Ovary (tissue), 7 donors: ENCODE measurements at regions not wholly inside any gene's neighbourhood (a gene's known extent, or its start where the extent isn't known, plus 50 kb on each side); places are given as distances from the start of the nearest gene placed in this dataset.
A peak's percentile ranks its signal among the peaks of the same experiment; 100 is the strongest.

Experiments
- DNase-seq, 5 donors: peaks; one replicate each; pipeline ENCODE4 v3.0.0-alpha.2; 2019 to 2020
- H3K27ac ChIP-seq, 2 donors: fragments of 200-600 bp; one replicate each; pipeline versions ENCODE4 v1.5.1 to v1.8.0; 2019 to 2022
- H3K27me3 ChIP-seq: fragments of 200-600 bp; one replicate; pipeline ENCODE4 v1.8.0; 2022
- H3K36me3 ChIP-seq: fragments of 200-600 bp; sonication (generic); one replicate; pipeline ENCODE4 v1.5.1; 2019
- H3K4me1 ChIP-seq: one replicate; pipeline ENCODE4 v1.8.1; 2013; ENCODE audit warnings: mild to moderate bottlenecking, moderate library complexity; ENCODE audit not compliant: insufficient read depth
- H3K4me3 ChIP-seq: fragments of 200-600 bp; sonication (generic); one replicate; pipeline ENCODE4 v1.5.1; 2017
- H3K9me3 ChIP-seq, 2 donors: fragments of 200-600 bp in 1 of 2; sonication (generic) in 1 of 2; one replicate each; pipeline versions ENCODE4 v1.5.1 to v1.8.1; 2013 to 2019; ENCODE audit warnings: mild to moderate bottlenecking in 1 of 2, moderate library complexity in 1 of 2
- CTCF ChIP-seq, 3 donors: fragments of 450-650 bp in 2 of 3; fragments of 200-600 bp in 1 of 3; IDR thresholded peaks; one replicate each; pipeline versions ENCODE4 v1.5.1 to v1.8.0; 2016 to 2022; ENCODE audit warnings: antibody characterized with exemption in 3 of 3, mild to moderate bottlenecking in 1 of 3
- EP300 ChIP-seq: sonication (generic); formaldehyde crosslinking; IDR thresholded peaks from one replicate; pipeline ENCODE4 v1.6.1; 2017; ENCODE audit warnings: antibody characterized with exemption
- POLR2A ChIP-seq: fragments of 450-650 bp; IDR thresholded peaks from one replicate; pipeline ENCODE4 v1.6.1; 2017; ENCODE audit warnings: antibody characterized with exemption, mild to moderate bottlenecking, moderate library complexity
- WGBS, 3 donors: extraction: QIAGEN DNeasy Blood & Tissue Kit in 1 of 3; methylation state at CpG; one replicate each; pipeline versions ENCODE4 v1.1.5 to v1.1.7; 2013 to 2017; 5-methylcytosine and 5-hydroxymethylcytosine counted together
- intact Hi-C, 4 donors: fragments of 100-400 bp; cut with DNase I; formaldehyde crosslinking; loops; one replicate each; pipeline versions ENCODE4 v1.11.0 to v1.15.1; 2022 to 2023
- donor health status: DM: no; HTN: no; CAD: no; lungs with moderate emphysema.
- donor health status: DM: no; HTN: no; CAD: no.
- donor health status: Bipolar disorder and iron deficiency.
- donor health status: DM: no; HTN: no; CAD: no.
- donor health status: DM: yes; HTN: yes; CAD: no.

GRCh38 chr4:180086480-180087190 is 2156.6 kb upstream of the TENM3 start:
- WGBS, 3 donors, result 0 to 51% (median 0%) methylated on average over 2 of the region's 2 CpGs
- H3K27ac ChIP-seq, result no peak overlapping the region
- no peak for TF ChIP-seq POLR2A
- no peak for TF ChIP-seq CTCF (IDR thresholded peaks at IDR 0.05)
- TF ChIP-seq EP300, result no peak
- H3K4me3 ChIP-seq, result no peak overlapping the region
- H3K4me1 ChIP-seq, result no peaks in the 10 kb centered on the region
- H3K27me3 ChIP-seq, result no peaks in the 10 kb centered on the region
- no peaks in the 10 kb centered on the region for H3K9me3 ChIP-seq
- DNase-seq, result no peak
- H3K36me3 ChIP-seq, result no peaks in the 10 kb centered on the region
- intact Hi-C loops, result no loop called here

GRCh38 chr4:180098586-180098985 is 2144.6 kb upstream of the TENM3 start:
- H3K4me1 ChIP-seq, result no peaks in the 10 kb centered on the region
- intact Hi-C loops, result no loop called here

GRCh38 chr4:180099957-180100356 is 2143.2 kb upstream of the TENM3 start:
- Histone ChIP-seq H3K9me3 (no peaks in the 10 kb centered on the region), H3K4me1 (no peaks in the 10 kb centered on the region), H3K27ac (no peak overlapping the region), H3K36me3 (no peaks in the 10 kb centered on the region), H3K4me3 (no peak overlapping the region), H3K27me3 (no peaks in the 10 kb centered on the region)
- intact Hi-C loops, result no loop called here
- no peak for DNase-seq
- TF ChIP-seq EP300, result no peak
- no peak for TF ChIP-seq CTCF (IDR thresholded peaks at IDR 0.05)
- no peak for TF ChIP-seq POLR2A
- 81 to 83% (median 82%) methylated on average over 5 of the region's 5 CpGs for WGBS, 3 donors

More at GRCh38 chr4:180098586-180098985, 2144.6 kb upstream of the TENM3 start:
- Histone ChIP-seq H3K4me3 (no peak overlapping the region), H3K27me3 (no peaks in the 10 kb centered on the region), H3K36me3 (no peaks in the 10 kb centered on the region), H3K9me3 (no peaks in the 10 kb centered on the region), H3K27ac (no peak overlapping the region)
- DNase-seq, result no peak
- TF ChIP-seq POLR2A, result no peak
- no peak for TF ChIP-seq CTCF (IDR thresholded peaks at IDR 0.05)
- no peak for TF ChIP-seq EP300

GRCh38 chr4:180100433-180101344 is 2142.5 kb upstream of the TENM3 start:
- Histone ChIP-seq H3K27ac (no peak overlapping the region), H3K4me3 (no peak overlapping the region), H3K9me3 (no peaks in the 10 kb centered on the region), H3K27me3 (no peaks in the 10 kb centered on the region), H3K4me1 (no peaks in the 10 kb centered on the region), H3K36me3 (no peaks in the 10 kb centered on the region)
- no peak for TF ChIP-seq EP300
- TF ChIP-seq CTCF (IDR thresholded peaks at IDR 0.05), result no peak
- no peak for TF ChIP-seq POLR2A
- intact Hi-C loops, result no loop called here
- DNase-seq, result peak in 1 of 5 donors; percentile 7
- WGBS, 3 donors, result 91% methylated on average over 22 of the region's 22 CpGs
